H1 (cell line): ENCODE measurements at regions not wholly inside any gene's neighbourhood (a gene's known extent, or its start where the extent isn't known, plus 50 kb on each side); places are given as distances from the start of the nearest gene placed in this dataset.

Experiments
- CTCF ChIA-PET: fragments of 300-600 bp; sonication (Branson Sonifier 250); formaldehyde crosslinking; loops from one replicate; lab custom pipeline; 2021; ENCODE audit not compliant: partially characterized antibody; lab: Charles Lee
- POLR2A ChIA-PET: fragments of 300-600 bp; sonication (Branson Sonifier 250); formaldehyde crosslinking; loops from one replicate; lab custom pipeline; 2021; ENCODE audit warnings: inconsistent platforms; ENCODE audit not compliant: partially characterized antibody; lab: Charles Lee
- DNase-seq, 2 experiments: peaks; one replicate each; pipeline versions ENCODE4 v3.0.0 to v3.0.0-alpha.2; 2010 to 2022; ENCODE audit warnings: low spot score in 2 of 2, low read depth in 1 of 2, mixed read lengths in 1 of 2
- FAIRE-seq: peaks from 2 replicates; lab custom pipeline; 2011; peaks lifted over from hg19 to GRCh38; lab: Jason Lieb, UNC
- H2AFZ ChIP-seq: 2 replicates; pipeline ENCODE4 v1.8.1; 2012; ENCODE audit warnings: low read length, inconsistent platforms
- H2AK5ac ChIP-seq: 2 replicates; pipeline ENCODE4 v1.6.1; 2013; ENCODE audit warnings: low read depth, low read length
- H2BK120ac ChIP-seq: replicated peaks from 2 replicates; pipeline ENCODE3; 2013; ENCODE audit warnings: low read depth, low read length, inconsistent platforms
- H2BK12ac ChIP-seq: 2 replicates; pipeline ENCODE4 v1.6.1; 2013; ENCODE audit warnings: low read depth, low read length
- H2BK15ac ChIP-seq: 2 replicates; pipeline ENCODE4 v1.6.1; 2013; ENCODE audit warnings: low read length
- H2BK20ac ChIP-seq: 2 replicates; pipeline ENCODE4 v1.6.1; 2013; ENCODE audit warnings: low read length
- H2BK5ac ChIP-seq: 2 replicates; pipeline ENCODE4 v1.6.1; 2013; ENCODE audit warnings: low read depth, low read length
- H3K14ac ChIP-seq: 2 replicates; pipeline ENCODE4 v1.6.1; 2013; ENCODE audit warnings: inconsistent platforms; ENCODE audit not compliant: insufficient read length
- H3K18ac ChIP-seq: 2 replicates; pipeline ENCODE4 v1.6.1; 2013; ENCODE audit warnings: low read length; ENCODE audit errors: extremely low read depth
- H3K23ac ChIP-seq: 2 replicates; pipeline ENCODE4 v1.6.1; 2013; ENCODE audit warnings: inconsistent platforms; ENCODE audit not compliant: insufficient read length
- H3K23me2 ChIP-seq: 2 replicates; pipeline ENCODE4 v1.6.1; 2013; ENCODE audit warnings: low read depth, low read length
- H3K27ac ChIP-seq: 2 replicates; pipeline ENCODE4 v1.6.1; 2011; ENCODE audit warnings: low read depth, low read length, inconsistent platforms
- H3K27me3 ChIP-seq, 4 experiments: replicated peaks in 1 of 4; 1 replicate in 1 of 4; 2 replicates in 3 of 4; pipeline versions ENCODE4 v1.6.1 to v1.8.1; 2011 to 2013; ENCODE audit warnings: low read length in 3 of 4, mild to moderate bottlenecking in 3 of 4, inconsistent platforms in 2 of 4, mixed read lengths in 2 of 4, moderate library complexity in 1 of 4; ENCODE audit not compliant: control insufficient read depth in 3 of 4, insufficient read depth in 3 of 4; ENCODE audit errors: extremely low read depth in 1 of 4
- H3K36me3 ChIP-seq, 4 experiments: 2 replicates each; pipeline versions ENCODE4 v1.6.1 to v1.8.1; 2011 to 2013; ENCODE audit warnings: mild to moderate bottlenecking in 4 of 4, low read length in 3 of 4, moderate library complexity in 2 of 4, control low read depth in 1 of 4, inconsistent platforms in 1 of 4; ENCODE audit not compliant: insufficient read depth in 4 of 4, control insufficient read depth in 2 of 4
- H3K4ac ChIP-seq: replicated peaks from 2 replicates; pipeline ENCODE3; 2013; ENCODE audit warnings: low read length, low read depth, mixed read lengths, inconsistent platforms; ENCODE audit not compliant: insufficient read length
- H3K4me1 ChIP-seq, 4 experiments: replicated peaks in 1 of 4; 1 replicate in 1 of 4; 2 replicates in 3 of 4; pipeline versions ENCODE4 v1.6.1 to v1.8.1; 2011 to 2013; ENCODE audit warnings: low read length in 3 of 4, inconsistent platforms in 2 of 4, mixed read lengths in 1 of 4; ENCODE audit not compliant: insufficient read depth in 4 of 4, control insufficient read depth in 3 of 4
- H3K4me2 ChIP-seq, 2 experiments: 2 replicates each; pipeline versions ENCODE4 v1.6.1 to v1.8.1; 2011 to 2013; ENCODE audit warnings: low read depth in 2 of 2, low read length in 2 of 2, control low read depth in 1 of 2, inconsistent platforms in 1 of 2, mild to moderate bottlenecking in 1 of 2; ENCODE audit not compliant: insufficient read depth in 1 of 2
- H3K4me3 ChIP-seq, 4 experiments: fragments of 200-600, 300-600 bp in 1 of 4; sonication (generic), shearing (Covaris generic), sonication (Bioruptor Twin) in 1 of 4; 2 replicates each; pipeline versions ENCODE4 v1.5.1 to v1.8.1; 2011 to 2016; ENCODE audit warnings: low read length in 4 of 4, low read depth in 3 of 4, control low read depth in 2 of 4, inconsistent platforms in 2 of 4, mild to moderate bottlenecking in 2 of 4, mixed read lengths in 1 of 4, moderate library complexity in 1 of 4; ENCODE audit not compliant: insufficient read depth in 2 of 4; ENCODE audit errors: extremely low read depth in 1 of 4
- H3K56ac ChIP-seq: replicated peaks from 2 replicates; pipeline ENCODE3; 2013; ENCODE audit warnings: low read depth, mild to moderate bottlenecking, mixed read lengths, low read length, inconsistent platforms; ENCODE audit not compliant: insufficient read length
- H3K79me1 ChIP-seq: 2 replicates; pipeline ENCODE4 v1.6.1; 2013; ENCODE audit warnings: low read depth, low read length, control low read depth
- H3K79me2 ChIP-seq, 2 experiments: 2 replicates each; pipeline versions ENCODE4 v1.6.1 to v1.8.1; 2012 to 2013; ENCODE audit warnings: low read length in 2 of 2, mild to moderate bottlenecking in 2 of 2, inconsistent platforms in 1 of 2; ENCODE audit not compliant: insufficient read depth in 2 of 2, control insufficient read depth in 1 of 2
- H3K9ac ChIP-seq, 4 experiments: replicated peaks in 1 of 4; 1 replicate in 1 of 4; 2 replicates in 3 of 4; pipeline versions ENCODE4 v1.6.1 to v1.8.1; 2011 to 2013; ENCODE audit warnings: low read depth in 3 of 4, low read length in 3 of 4, control low read depth in 2 of 4, mild to moderate bottlenecking in 2 of 4, moderate library complexity in 2 of 4, inconsistent platforms in 1 of 4; ENCODE audit errors: extremely low read depth in 1 of 4
- H3K9me3 ChIP-seq, 2 experiments: 2 replicates each; pipeline versions ENCODE4 v1.6.1 to v1.8.1; 2012 to 2013; ENCODE audit warnings: mild to moderate bottlenecking in 2 of 2, moderate library complexity in 2 of 2, control low read depth in 1 of 2, inconsistent platforms in 1 of 2, low read depth in 1 of 2, low read length in 1 of 2, mixed read lengths in 1 of 2; ENCODE audit not compliant: insufficient read depth in 2 of 2
- H4K20me1 ChIP-seq, 2 experiments: replicated peaks in 1 of 2; 2 replicates each; pipeline versions ENCODE3 to v1.8.1; 2011 to 2013; ENCODE audit warnings: inconsistent platforms in 2 of 2, low read length in 2 of 2, mild to moderate bottlenecking in 1 of 2; ENCODE audit not compliant: insufficient read depth in 2 of 2, control insufficient read depth in 1 of 2
- H4K5ac ChIP-seq: 2 replicates; pipeline ENCODE4 v1.6.1; 2013; ENCODE audit warnings: low read length, low read depth, mixed read lengths, inconsistent platforms; ENCODE audit not compliant: insufficient read length
- H4K8ac ChIP-seq: 2 replicates; pipeline ENCODE4 v1.8.0; 2013; ENCODE audit warnings: mild to moderate bottlenecking, moderate library complexity, low read length, inconsistent platforms; ENCODE audit not compliant: insufficient read depth; ENCODE audit errors: extremely low read depth
- H4K91ac ChIP-seq: replicated peaks from 2 replicates; pipeline ENCODE3; 2013; ENCODE audit warnings: low read length, mixed read lengths, inconsistent platforms; ENCODE audit not compliant: insufficient read length
- BCL11A ChIP-seq, 2 experiments: IDR thresholded peaks; one replicate each; pipeline ENCODE4 v1.6.1; 2011; ENCODE audit warnings: low read depth in 2 of 2, low read length in 2 of 2, mild to moderate bottlenecking in 2 of 2
- CBX8 ChIP-seq: fragments of 300-800, 300-1000 bp; sonication (generic); IDR thresholded peaks from 2 replicates; pipeline ENCODE4 v1.7.1; 2016; ENCODE audit warnings: low read depth, low read length, borderline replicate concordance
- CHD1 ChIP-seq: IDR thresholded peaks from 2 replicates; pipeline ENCODE4 v1.6.1; 2012; ENCODE audit warnings: low read depth, low read length, improper control_type of control experiment
- CTCF ChIP-seq, 3 experiments: IDR thresholded peaks; 1 replicate in 2 of 3; 2 replicates in 1 of 3; pipeline versions ENCODE4 v1.5.1 to v1.6.1; 2011; ENCODE audit warnings: low read length in 3 of 3, mild to moderate bottlenecking in 3 of 3, inconsistent platforms in 2 of 3, low read depth in 1 of 3, moderate library complexity in 1 of 3; ENCODE audit not compliant: insufficient read depth in 1 of 3; ENCODE audit errors: control extremely low read depth in 1 of 3
- GABPA ChIP-seq: IDR thresholded peaks from 2 replicates; pipeline ENCODE4 v1.6.1; 2011; ENCODE audit warnings: mild to moderate bottlenecking, low read length, moderate library complexity, borderline replicate concordance; ENCODE audit not compliant: insufficient read depth
- KDM4A ChIP-seq: IDR thresholded peaks from one replicate; pipeline ENCODE4 v1.7.1; 2012; ENCODE audit warnings: low read depth, mild to moderate bottlenecking, moderate library complexity, low read length, inconsistent platforms; ENCODE audit not compliant: severe bottlenecking
- MAFK ChIP-seq: IDR thresholded peaks from 2 replicates; pipeline ENCODE4 v1.6.1; 2012; ENCODE audit warnings: low read depth, mild to moderate bottlenecking, improper control_type of control experiment, low read length
- NRF1 ChIP-seq: IDR thresholded peaks from 2 replicates; pipeline ENCODE4 v1.6.1; 2011; ENCODE audit warnings: mild to moderate bottlenecking, low read depth, low read length, improper control_type of control experiment
- POLR2AphosphoS5 ChIP-seq: IDR thresholded peaks from 2 replicates; pipeline ENCODE4 v1.6.1; 2011; ENCODE audit warnings: low read depth, low read length
- RXRA ChIP-seq: IDR thresholded peaks from 2 replicates; pipeline ENCODE4 v1.6.1; 2011; ENCODE audit warnings: low read depth, mild to moderate bottlenecking, low read length, moderate library complexity; ENCODE audit not compliant: insufficient read depth
- SP1 ChIP-seq: IDR thresholded peaks from 2 replicates; pipeline ENCODE4 v1.6.1; 2011; ENCODE audit warnings: low read depth, low read length
- SRF ChIP-seq: IDR thresholded peaks from 2 replicates; pipeline ENCODE4 v1.6.1; 2011; ENCODE audit warnings: mild to moderate bottlenecking, low read depth, low read length, moderate library complexity
- TCF12 ChIP-seq: IDR thresholded peaks from 2 replicates; pipeline ENCODE4 v1.6.1; 2011; ENCODE audit warnings: low read depth, mild to moderate bottlenecking, low read length
- TEAD4 ChIP-seq: IDR thresholded peaks from 2 replicates; pipeline ENCODE4 v1.6.1; 2012; ENCODE audit warnings: low read depth, low read length, inconsistent platforms, mixed read lengths
- WGBS, 2 experiments: shearing (Covaris generic) in 1 of 2; methylation state at CpG; one replicate each; pipeline versions ENCODE4 v1.1.6 to v1.1.7; 2013 to 2015; ENCODE audit warnings: low lambda C conversion rate in 2 of 2, mixed read lengths in 2 of 2, inconsistent platforms in 1 of 2, low coverage in 1 of 2, missing lambda C conversion rate in 1 of 2; ENCODE audit not compliant: insufficient replicate concordance in 2 of 2, insufficient coverage in 1 of 2, insufficient read length in 1 of 2; ENCODE audit errors: extremely low coverage in 1 of 2, missing lambda C conversion rate in 1 of 2; 5-methylcytosine and 5-hydroxymethylcytosine counted together

DNA sequence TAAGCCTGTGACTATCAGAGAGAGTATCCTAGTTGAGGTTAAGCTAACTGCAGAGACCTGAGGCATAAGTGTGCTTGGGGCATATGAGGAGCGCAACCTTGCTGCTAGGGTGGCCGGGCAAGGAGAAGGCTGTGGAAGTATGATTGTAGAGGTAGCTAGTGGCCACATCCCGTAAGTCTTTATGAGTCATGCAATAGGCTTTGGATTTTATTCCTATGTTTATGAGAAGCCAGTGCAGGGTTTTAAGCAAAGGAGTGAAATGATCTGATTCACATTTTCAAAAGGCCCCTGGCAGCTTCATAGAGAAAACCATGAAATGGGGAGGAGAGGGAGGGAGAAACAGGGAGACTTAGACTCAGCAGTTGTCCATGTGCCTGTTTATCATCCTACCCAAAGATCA lies 92.1 kb upstream of the WDFY3 start:
- ChIA-PET POLR2A (no interaction called here), CTCF (no interaction called here)
- no peak overlapping the region for H3K4me2 ChIP-seq
- H3K4me3 ChIP-seq, result no peak overlapping the region
- no peak overlapping the region for H2BK12ac ChIP-seq
- H3K14ac ChIP-seq, result no peak overlapping the region
- no peak overlapping the region for H3K9ac ChIP-seq
- H3K9me3 ChIP-seq, result no peaks in the 10 kb centered on the region
- H2BK5ac ChIP-seq, result no peak overlapping the region
- no peaks in the 10 kb centered on the region for H3K79me2 ChIP-seq
- no peak overlapping the region for H4K5ac ChIP-seq
- no peaks in the 10 kb centered on the region for H3K27me3 ChIP-seq
- no peaks in the 10 kb centered on the region for H3K23me2 ChIP-seq
- H2AK5ac ChIP-seq, result no peak overlapping the region
- H3K4ac ChIP-seq, result no peak overlapping the region
- H3K4me1 ChIP-seq, result no peaks in the 10 kb centered on the region; a peak in 1 of 7 replicates
- no peak overlapping the region for H3K27ac ChIP-seq
- H3K36me3 ChIP-seq, result no peaks in the 10 kb centered on the region
- H3K79me1 ChIP-seq, result no peaks in the 10 kb centered on the region
- no peak overlapping the region for H2BK15ac ChIP-seq
- H4K91ac ChIP-seq, result no peak overlapping the region
- H2BK120ac ChIP-seq, result no peak overlapping the region
- no peak overlapping the region for H3K56ac ChIP-seq
- H4K20me1 ChIP-seq, result no peaks in the 10 kb centered on the region
- H3K23ac ChIP-seq, result no peak overlapping the region
- H3K18ac ChIP-seq, result no peak overlapping the region
- no peak overlapping the region for H2AFZ ChIP-seq
- FAIRE-seq (no peak), DNase-seq (no peak)
- H2BK20ac ChIP-seq, result no peak overlapping the region
- WGBS, 2 experiments, result 91% methylated on average over 3 of the region's 3 CpGs; no CpG with 5 or more reads in 1 of the 2 experiments
- no peak overlapping the region for H4K8ac ChIP-seq
- TF ChIP-seq NRF1 (no peak), TCF12 (no peak), POLR2AphosphoS5 (no peak), MAFK (no peak), KDM4A (no peak), GABPA (no peak), SRF (no peak), RXRA (no peak), CBX8 (no peak), TEAD4 (no peak), BCL11A (IDR thresholded peaks at IDR 0.05; ENCODE audit: low read depth in 2 of 2, low read length in 2 of 2) (no peak), SP1 (no peak), CHD1 (no peak), CTCF (IDR thresholded peaks at IDR 0.05; ENCODE audit: control extremely low read depth in 1 of 3, insufficient read depth in 1 of 3, low read depth in 1 of 3, low read length in 3 of 3) (no peak)
